GM18951 (cell line): ENCODE measurements at regions not wholly inside any gene's neighbourhood (a gene's known extent, or its start where the extent isn't known, plus 50 kb on each side); places are given as distances from the start of the nearest gene placed in this dataset.
"Not testable (repeated sequence)": the region's sequence is repeated elsewhere in the genome, so short reads cannot be mapped to it uniquely, and the experiment has no call there.

Source experiments
- POLR2A ChIP-seq: IDR thresholded peaks from 4 replicates; pipeline ENCODE4 v1.6.1; 2011; ENCODE audit warnings: mild to moderate bottlenecking; ENCODE audit not compliant: insufficient read length, insufficient read depth; ENCODE audit errors: extremely low read depth
- in situ Hi-C: fragments of 300-500 bp; cut with MboI; formaldehyde crosslinking; loops from one replicate; pipeline ENCODE4 v1.12.0; 2022; ENCODE audit warnings: low sequenced_read_pairs, mixed read lengths, inconsistent platforms; ENCODE audit not compliant: unreplicated experiment

GRCh38 chr21:35399002-35399530, 350.0 kb upstream of the RUNX1 start:
- TF ChIP-seq POLR2A, result no peak
- in situ Hi-C loops, result no loop called here

- in situ Hi-C loops, result no loop called here
- TF ChIP-seq POLR2A, result no peak
Observed at GRCh38 chr21:35398346-35398982, 349.4 kb upstream of the RUNX1 start.

DNA sequence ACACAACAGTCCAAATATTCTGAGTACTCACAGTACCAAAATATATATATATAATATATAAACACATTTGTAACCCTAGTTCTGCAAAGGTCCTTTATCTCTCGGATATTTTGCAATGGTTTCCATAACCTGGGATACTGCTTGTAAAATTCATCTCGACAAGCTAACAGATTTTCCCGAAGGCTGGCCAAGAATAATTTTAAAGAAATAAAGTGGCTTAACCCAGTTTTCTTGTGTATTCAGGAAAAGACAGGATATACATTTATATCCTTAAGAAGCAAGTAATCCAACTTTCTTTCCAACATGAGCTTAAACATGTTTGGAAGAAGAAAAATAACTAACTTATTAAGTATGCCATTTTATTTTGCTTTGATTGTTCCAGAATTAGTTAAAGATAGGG, 348.7 kb upstream of the RUNX1 start:
- no peak for TF ChIP-seq POLR2A
- in situ Hi-C loops, result no loop called here

GRCh38 chr21:35396655-35397054, 347.6 kb upstream of the RUNX1 start:
- in situ Hi-C loops, result no loop called here

GRCh38 chr21:35395728-35396127, 346.6 kb upstream of the RUNX1 start:
- no peak for TF ChIP-seq POLR2A
- in situ Hi-C loops, result no loop called here

More at GRCh38 chr21:35396655-35397054, 347.6 kb upstream of the RUNX1 start:
- TF ChIP-seq POLR2A, result no peak

- in situ Hi-C loops, result no loop called here
- TF ChIP-seq POLR2A, result no peak
Observed at GRCh38 chr21:35394634-35395369, 345.7 kb upstream of the RUNX1 start.

DNA sequence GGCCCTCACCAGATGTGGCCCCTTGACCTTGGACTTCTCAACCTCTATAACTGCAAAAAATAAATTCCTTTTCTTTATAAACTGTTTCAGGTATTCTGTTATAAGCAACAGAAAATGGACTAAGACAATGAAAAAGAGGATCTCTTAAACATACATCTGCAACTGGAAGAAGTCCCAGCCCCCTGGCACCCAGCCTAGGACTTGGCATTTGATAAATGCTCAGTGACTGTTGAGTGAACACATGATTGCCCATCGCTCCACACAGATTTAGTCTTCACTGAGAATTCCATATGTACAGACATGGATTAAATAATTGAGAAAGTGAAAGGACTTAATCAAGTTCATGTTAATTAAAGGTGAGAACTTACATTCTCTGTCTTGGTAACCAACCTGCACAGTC, 344.9 kb upstream of the RUNX1 start:
- in situ Hi-C loops, result no loop called here
- no peak for TF ChIP-seq POLR2A

DNA sequence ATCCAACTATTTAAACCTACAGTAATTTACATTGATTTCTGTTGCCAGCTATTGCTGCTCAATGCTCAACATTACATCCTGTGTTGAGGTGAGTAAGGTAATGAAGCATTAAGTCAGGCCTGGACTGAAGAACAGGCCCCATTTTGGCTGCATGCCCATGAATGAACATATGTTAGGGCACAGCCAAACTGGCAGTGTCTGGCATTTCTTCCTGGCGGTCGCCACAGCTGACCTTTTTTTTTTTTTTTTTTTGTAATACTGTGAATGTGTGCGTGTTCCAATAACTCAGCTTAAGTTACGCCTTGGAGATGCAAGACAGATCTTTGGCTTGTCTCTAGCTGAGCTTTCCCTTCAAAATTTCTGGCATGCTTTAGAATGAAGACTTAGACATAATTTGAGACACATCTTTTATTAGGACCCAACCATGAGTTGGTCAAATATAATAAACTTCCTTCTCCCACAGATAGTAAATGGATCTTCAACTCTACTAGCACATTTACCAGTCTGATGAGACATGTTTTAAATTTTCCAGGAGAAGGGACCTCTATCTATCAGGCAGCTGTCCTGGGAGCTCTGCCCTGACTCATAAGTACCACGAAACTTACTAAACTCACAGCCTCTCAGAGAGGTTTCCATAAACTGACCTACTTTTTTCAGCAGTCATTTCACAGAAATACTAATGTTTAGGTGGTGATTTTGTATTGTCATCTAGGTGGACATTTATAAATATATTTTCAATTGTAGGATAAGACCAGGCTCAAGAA, 341.1 kb upstream of the RUNX1 start:
- in situ Hi-C loops, result no loop called here
- TF ChIP-seq POLR2A, result no peak

- in situ Hi-C loops, result no loop called here
- no peak for TF ChIP-seq POLR2A
Observed at GRCh38 chr21:35386491-35387079, 337.5 kb upstream of the RUNX1 start.

DNA sequence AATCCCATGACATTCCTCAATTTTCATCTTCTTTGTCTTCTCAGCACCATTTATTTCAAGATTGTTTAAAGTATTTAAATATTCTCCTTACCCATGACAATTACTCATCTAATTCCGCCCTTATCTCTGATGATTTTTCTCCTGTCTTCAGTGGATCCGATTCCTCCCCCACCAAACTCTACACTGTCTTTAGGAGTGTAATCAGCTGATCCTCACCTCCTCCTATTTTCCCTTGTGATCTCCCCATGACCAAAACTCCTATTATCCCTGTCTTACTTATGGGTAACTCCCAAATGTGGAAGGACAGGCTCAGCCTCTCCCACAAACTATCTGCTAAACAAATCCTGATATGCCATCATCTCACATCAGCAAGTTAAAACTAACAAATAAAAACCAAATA, 335.3 kb upstream of the RUNX1 start:
- no peak for TF ChIP-seq POLR2A

DNA sequence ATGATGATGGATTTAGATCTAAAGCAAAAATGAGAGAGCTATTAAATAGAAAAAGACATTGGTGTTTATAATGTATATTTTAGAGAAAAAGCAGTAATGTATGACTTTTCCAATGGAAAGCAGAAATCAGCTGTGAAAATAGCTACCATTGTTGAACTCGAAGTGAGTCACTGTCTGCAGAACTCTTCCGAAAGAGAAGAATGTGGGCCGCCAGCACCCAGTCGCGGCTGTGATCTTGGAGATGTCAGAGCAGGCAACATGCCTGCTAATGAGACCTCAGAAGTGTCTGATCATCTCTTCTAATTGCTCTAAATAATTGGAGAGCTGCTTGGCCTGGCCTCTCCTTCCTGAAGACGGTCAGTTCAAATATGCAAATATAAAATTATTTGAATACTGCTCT, 333.6 kb upstream of the RUNX1 start:
- in situ Hi-C loops, result no loop called here
- TF ChIP-seq POLR2A, result no peak

More for the DNA sequence above, 335.3 kb upstream of the RUNX1 start:
- in situ Hi-C loops, result no loop called here

DNA sequence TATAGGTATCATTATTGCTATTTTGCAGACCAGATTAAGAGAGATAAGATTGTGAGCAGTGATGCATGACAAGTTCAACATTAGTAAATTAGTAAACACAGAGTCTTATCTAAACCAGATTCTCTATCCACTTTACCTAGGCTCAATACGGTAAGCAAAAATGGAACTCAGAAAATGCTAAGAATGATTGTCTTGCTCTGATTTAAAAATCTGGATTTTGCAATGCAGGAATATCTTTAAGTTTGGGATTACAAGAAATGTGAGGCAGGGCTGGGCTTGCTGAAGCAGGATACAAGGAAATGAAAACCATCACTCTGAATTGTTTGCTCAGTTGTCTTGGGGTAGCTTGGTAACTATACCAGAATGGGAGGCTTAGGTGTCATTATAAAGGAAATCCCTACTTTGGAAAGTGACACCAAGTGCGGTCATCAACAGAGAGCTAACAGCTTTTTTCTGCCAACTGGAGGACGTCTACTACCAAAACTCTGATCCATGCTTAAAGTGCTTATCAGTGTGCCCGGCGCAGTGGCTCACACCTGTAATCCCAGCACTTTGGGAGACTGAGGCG, 332.7 kb upstream of the RUNX1 start:
- no peak for TF ChIP-seq POLR2A
- in situ Hi-C loops, result no loop called here

DNA sequence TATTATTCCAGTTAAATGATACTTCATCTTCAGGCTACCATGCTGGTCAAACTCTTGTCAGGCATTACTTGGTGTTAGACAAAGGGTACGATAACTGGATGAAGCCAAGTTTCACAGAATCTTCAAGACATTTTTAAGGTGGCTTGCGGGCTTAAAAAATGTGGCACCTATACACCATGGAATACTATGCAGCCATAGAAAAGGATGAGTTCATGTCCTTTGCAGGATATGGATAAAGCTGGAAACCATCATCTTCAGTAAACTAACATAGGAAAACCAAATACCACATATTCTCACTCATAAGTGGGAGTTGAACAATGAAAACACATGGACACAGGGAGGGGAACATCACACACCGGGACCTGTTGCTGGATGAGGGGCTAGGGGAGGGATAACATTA, 331.2 kb upstream of the RUNX1 start:
- in situ Hi-C loops, result not testable (repeated sequence)

DNA sequence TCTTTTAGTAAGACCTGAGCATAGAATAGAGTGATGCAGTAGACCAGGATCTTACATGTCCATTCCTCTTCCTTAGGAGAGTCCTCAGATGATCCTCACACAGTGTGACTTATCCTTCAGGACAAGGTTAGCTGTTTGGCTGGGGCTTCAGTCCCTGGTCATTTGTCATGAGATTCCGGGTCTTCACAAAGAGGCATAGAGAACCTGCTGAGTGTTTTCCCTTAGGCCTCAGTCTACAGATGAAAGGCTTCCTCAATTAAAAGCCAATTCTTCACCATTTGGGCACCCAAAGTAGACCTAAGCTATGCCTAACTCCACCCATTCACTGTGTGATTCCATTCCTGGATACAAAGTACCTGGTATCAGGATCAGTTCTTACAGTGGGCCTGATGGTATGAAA, 329.8 kb upstream of the RUNX1 start:
- in situ Hi-C loops, result no loop called here
- no peak for TF ChIP-seq POLR2A
